Stimulated activated naive CD8-positive, alpha-beta T cell treated with anti-CD3 and anti-CD28 coated beads, Interleukin-15, Interleukin-2, amounts not matched to agents 100 U/mL and 50 U/mL, for 24 hours (primary cell): ENCODE measurements at regions not wholly inside any gene's neighbourhood (a gene's known extent, or its start where the extent isn't known, plus 50 kb on each side); places are given as distances from the start of the nearest gene placed in this dataset.

ENCODE experiments used
- ATAC-seq: fragments of 150-1000 bp; cut with Tn5 transposase; one replicate; pipeline ENCODE4 v1.10.0; 2021
- DNase-seq: peaks from one replicate; pipeline ENCODE4 v3.0.0; 2021

DNA sequence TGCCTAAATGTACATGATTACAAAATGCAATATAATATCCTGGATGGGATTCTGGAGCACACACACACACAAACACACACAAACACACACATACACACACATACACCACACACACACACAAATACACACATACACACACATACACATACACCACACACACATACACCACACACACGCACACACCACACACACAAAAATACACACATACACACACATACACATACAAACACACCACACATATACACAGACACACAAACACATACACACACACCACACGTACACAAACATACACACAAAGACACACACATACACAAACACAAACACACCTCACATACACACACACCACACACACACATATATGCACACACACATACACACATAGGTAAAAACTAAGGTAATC, 134.6 kb upstream of the SYNDIG1 start:
- ATAC-seq: no peak
- DNase-seq: no peak

- DNase-seq: no peak
- no peak for ATAC-seq
These were observed 136.5 kb upstream of the SYNDIG1 start for GRCh38 chr20:24332956-24333355.

GRCh38 chr20:24331939-24332338, 137.5 kb upstream of the SYNDIG1 start:
- no peak for ATAC-seq

DNA sequence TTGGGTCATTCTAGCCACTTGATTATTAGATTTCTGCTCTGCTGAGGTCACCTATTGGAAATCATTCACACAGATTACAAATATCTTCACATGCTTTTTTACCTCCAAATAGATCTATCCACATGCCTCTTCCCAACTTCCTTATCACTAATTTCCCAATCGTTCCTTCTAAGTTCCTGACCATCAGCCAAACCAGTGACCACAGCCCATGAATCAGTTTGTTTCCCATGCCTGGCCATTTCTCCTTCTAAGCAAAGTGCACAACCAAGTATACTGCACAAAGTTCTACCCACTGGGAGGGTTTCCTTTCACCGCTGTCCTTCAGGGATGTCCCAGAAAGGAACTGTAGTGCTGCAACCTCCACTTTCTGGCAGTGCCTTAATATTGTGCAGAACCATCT, 140.5 kb upstream of the SYNDIG1 start:
- DNase-seq (no peak), ATAC-seq (no peak)

More at GRCh38 chr20:24331939-24332338, 137.5 kb upstream of the SYNDIG1 start:
- DNase-seq: no peak

DNA sequence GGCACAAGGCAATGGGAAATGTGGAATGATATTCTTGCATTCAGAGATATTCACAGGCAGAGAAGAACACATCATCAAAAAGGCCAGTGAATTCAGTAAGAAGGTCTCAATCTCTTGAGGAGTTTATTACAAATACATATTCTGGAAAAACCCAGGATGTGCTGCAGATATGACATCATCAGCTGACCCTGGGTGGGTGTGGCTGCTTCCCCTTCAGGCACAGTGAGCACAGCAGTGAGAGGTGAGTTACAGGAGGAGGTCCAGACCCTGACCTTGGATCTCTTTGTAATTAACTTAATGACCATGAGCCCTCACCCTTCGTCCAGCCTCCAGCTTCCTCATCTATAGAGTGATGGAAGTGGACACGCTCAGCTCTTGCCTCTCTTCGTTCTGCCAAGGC, 147.5 kb upstream of the SYNDIG1 start:
- ATAC-seq: no peak
- no peak for DNase-seq

DNA sequence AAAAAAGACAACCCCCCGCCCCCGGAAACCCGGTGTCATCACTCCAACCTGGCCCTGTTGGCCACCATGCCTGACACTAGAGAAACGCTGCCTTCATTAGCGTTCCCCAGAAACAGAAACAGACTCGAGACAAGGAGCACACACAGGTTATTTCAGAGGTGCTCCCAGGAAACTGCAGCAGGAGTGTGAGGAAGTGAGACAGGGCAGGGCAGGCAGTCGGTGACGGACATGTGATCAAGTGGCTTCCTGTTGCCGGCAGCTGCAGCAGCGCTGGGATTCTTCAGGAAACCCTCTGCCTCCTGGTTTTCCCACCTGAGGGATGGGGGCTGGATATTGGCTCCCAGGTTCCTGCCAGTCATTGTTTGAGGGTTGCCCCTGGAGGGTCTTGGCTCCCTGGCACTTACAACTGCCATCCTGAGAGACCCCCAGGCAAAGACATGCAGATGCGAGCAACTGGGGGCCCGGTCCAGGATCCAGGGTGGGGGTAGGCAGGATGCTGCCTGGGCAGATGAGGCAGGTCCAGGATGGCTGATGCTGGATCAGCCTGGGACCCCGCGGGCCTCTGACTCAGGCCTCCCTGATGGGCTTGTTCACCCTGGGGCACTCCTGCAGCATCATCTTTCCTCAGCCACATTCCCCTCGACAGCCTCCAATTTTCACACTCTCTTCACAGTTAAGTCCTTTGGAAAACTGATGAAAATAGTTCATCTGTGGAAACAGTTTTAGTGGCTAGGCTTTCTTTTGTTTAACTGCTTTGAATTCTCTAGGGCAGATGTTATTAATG, 150.7 kb upstream of the SYNDIG1 start:
- no peak for DNase-seq
- ATAC-seq: no peak

DNA sequence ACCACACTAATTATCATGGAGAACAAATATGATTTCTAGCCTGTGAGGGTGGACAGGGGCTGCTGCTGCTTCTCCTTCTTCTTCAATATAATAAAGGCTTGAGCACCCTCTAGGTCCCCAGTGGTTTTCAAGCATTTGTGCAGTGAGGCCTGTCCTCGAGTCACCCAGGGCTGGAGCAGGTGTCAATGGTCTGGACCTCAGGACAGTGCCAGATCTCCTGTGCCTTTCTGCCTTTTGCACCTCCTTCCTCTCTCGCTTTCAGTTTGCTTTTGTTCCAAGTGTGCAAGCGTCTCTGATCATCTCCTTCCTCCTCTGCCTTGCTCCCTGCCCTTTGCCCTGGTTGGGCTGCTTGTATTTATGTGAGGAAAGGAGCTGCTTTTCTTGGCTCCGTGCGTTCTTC, 152.2 kb upstream of the SYNDIG1 start:
- DNase-seq (no peak), ATAC-seq (no peak)

DNA sequence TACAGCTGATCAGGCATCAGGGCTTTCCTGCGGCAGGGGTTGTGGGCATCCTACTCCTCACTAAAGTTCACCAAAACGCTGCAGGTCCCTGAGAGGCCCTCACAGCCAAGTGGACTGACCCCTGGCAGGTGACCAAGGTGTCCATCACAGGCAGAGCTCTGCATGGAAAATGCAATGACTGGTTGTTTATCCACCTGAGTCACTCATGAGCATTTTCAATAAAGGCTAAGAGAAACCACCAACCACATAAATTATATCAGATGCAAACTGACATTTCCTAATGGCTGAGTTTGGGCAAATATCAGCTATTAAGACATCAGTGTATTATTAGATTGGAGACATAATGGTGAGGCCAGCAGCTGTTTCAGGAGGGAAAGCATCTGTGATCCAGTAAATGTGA, 152.7 kb upstream of the SYNDIG1 start:
- ATAC-seq (no peak), DNase-seq (no peak)

DNA sequence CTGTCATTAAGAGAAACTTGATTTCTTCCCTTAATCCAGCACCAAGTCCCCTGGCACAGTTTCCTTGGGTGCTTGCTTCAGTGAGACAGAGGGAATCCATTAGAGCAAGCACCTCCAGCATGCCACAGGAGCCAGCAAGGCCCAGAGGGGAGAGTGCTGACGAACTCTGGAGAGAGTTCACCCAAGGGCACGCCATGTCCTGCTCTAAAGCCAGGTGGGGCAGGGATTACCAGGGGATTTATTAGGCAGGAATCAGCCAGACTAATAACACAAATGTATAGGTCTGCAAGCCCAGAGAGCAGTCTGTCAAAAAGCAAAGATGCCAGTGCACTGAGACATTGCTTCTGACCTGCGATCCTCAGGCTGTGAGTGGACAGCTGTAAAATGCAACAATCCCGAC, 155.4 kb upstream of the SYNDIG1 start:
- no peak for ATAC-seq
- DNase-seq: no peak

- ATAC-seq (no peak), DNase-seq (no peak)
These were observed 159.8 kb upstream of the SYNDIG1 start for GRCh38 chr20:24309596-24309995.

DNA sequence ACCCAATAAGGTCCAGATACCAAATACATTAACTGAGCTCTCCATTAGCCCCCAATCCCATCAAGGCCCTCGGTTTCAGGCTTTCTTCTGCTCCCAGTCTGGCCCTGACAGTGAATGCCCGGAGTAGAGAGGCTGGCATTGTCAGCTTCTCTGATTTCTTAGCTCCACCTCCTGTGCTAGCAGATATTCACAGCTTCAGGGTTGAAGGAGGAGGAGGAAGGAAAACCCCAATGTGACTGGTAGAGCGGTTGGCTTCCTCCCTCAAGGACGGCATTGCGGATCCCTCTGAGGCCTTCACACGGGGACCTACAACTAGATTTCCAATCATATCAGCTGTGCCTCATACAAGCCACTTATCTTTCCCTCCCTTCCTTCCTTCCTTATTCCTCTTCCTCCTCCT, 164.1 kb upstream of the SYNDIG1 start:
- ATAC-seq: no peak
- no peak for DNase-seq

GRCh38 chr20:24304291-24304690, 165.1 kb upstream of the SYNDIG1 start:
- ATAC-seq (no peak), DNase-seq (no peak)

GRCh38 chr20:24303393-24304170, 165.8 kb upstream of the SYNDIG1 start:
- no peak for DNase-seq
- ATAC-seq: no peak

- ATAC-seq: no peak
- DNase-seq: no peak
These were observed 171.4 kb upstream of the SYNDIG1 start for GRCh38 chr20:24297993-24298392.

DNA sequence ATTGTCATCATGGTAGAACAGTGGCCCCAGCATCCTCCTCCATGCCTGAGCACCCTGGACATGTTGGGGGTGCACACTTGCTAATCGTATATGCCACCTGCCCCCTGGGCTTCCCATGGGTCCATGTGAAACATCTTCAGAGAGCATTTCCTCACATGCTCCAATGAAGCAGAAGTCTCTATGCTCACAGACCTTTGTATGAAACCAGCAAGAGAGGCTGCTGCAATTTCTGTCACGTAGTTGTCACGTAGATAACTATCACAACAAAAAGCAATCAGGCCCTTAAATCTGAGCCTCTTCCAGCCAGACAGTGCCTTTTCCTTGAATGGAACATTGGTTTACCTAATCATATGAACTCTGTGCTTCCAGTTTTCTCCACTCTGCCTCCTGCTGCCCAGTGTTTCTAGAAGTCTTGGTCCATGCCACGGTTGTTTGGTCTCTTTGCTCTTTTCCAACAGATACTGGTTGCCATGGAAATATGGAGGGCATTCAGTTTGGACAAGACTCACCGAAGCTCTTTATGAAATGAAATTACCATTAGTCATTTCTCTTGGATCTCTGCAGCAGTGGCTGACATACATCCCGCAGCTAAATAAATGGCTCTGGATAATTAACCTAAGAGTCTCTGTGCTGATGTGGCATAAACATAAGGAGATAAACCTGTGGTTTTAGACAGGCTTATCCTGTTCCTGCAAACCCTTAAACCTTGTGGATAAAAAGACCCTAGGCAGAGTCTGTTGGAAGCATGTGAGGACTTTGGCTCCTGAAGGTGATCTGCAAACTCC, 172.8 kb upstream of the SYNDIG1 start:
- ATAC-seq (no peak), DNase-seq (no peak)

DNA sequence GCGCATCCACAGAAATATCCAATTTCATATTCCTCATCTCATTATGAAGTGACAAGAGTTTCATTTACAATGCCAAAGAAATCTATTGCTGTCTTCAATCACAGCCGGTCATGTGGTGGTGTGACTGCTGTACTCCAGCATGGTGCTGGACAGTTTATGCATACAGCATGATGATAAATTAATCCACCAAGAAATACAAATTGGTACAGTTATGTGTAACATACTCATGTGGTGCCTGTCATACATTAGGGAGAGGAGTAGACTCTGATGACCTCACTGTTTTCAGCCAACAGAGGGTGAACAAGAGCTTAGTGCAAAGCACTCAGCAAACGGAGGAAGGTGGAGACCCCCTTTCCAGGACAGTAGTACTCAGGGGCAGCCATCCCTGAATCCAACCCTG, 178.4 kb upstream of the SYNDIG1 start:
- DNase-seq: no peak
- ATAC-seq: no peak

- ATAC-seq (peak; percentile 65), DNase-seq (peak; percentile 13)
These were observed 179.5 kb upstream of the SYNDIG1 start for GRCh38 chr20:24289737-24290481.

DNA sequence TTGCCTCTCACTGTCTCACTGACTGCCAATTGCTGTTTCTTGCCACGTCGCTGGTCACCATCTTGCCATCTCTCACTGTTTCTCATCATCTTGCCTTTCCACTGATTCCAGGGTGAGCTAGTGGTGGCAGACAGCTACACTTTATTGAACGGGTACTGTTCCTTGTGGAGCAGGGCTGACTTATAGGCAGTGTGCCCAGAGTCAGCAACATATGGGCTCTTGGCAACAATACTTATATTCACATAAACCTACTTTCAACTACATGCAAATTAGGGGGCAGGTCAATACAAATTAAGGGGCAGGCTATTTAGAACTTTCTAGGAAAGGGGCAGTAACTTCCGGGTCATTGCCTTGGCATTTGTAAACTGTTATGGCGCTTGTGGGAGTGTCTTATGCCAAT, 186.2 kb upstream of the SYNDIG1 start:
- DNase-seq (no peak), ATAC-seq (no peak)

DNA sequence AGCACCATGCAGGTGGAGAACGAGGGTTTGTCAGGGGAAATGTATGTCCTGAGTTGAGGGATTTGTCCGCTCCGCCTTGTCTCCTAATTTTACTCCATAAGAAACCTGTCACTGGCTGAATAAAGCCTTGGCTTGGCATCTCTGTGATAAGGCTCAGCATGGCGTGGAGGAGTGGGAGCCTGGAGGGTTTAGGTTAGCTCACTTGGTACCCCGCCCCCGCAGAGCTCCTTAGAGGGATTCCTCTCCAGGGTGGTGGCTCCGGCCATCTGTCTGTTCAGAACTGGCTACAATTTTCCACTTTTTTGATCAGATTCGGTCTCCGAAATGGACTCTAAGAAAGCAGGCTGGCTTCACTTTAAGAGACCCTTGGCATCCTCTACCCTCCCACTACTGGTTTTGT, 192.2 kb upstream of the SYNDIG1 start:
- ATAC-seq (no peak), DNase-seq (no peak)

DNA sequence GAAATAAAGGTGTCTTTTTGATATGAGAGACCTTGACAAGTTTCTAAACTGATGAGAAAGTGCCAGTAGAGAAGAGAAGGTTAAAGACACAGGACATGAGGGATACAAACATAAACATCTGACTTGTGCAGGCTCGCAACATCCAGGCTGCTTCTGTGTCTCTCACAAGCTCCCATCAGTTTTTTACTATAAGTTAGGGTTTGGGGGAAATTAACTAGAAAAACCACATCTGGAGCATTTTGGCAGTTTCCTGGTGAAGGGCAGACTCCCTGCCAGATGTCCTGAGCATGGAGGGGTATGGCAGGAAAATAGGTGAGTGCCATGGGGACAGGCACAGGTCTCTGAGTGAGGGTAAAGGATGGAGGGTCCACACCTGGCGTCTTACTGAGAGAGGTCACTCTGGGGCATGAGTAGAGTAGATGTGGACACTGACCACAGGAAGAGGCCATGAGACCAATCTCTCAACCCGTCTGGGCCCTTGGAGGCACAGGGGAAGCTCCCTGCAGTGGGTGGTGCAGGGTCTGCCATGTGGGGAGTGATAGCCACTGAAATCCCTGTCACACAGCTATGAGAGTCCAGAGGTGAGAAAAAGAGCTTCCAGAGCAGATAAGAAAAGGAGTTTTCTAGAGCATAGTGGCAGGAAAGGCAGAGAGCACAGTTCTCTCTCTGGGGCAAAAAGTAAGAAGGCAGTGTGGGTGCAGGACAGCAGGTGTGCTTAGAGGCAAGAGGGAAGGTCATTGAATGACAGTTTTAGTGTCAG, 193.3 kb upstream of the SYNDIG1 start:
- no peak for DNase-seq
- ATAC-seq: no peak

DNA sequence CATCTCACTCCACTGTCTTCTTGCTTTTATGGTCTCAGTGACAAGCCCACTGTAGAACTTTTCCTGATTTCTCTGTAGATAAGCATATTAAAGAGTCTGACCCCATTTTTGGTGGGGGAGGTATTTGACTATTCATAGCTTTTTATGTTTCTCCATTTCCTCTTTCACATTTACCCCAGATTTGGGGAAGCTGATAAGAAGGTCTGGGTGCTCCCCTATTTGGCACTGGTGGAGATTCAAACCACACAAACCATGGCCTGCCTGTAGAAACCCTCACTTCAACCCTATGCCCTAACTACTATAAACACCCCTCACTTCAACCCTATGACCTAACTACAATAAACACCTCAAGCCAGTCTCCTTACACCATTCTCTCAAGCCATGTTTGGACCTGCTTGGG, 196.2 kb upstream of the SYNDIG1 start:
- no peak for ATAC-seq

More for the DNA sequence above, 196.2 kb upstream of the SYNDIG1 start:
- no peak for DNase-seq
